ENCODE measurements at regions not wholly inside any gene's neighbourhood (a gene's known extent, or its start where the extent isn't known, plus 50 kb on each side); places are given as distances from the start of the nearest gene placed in this dataset.

- Histone ChIP-seq H3K79me2 (ENCODE audit: insufficient read depth, low read length) (no peaks in the 10 kb centered on the region), H3K4me2 (replicated peaks; ENCODE audit: extremely low read depth, low read length, poor library complexity, severe bottlenecking) (no peak overlapping the region), H3K4me3 (replicated peaks in 1 of 3; ENCODE audit: low read depth in 2 of 3, low read length in 3 of 3) (no peak overlapping the region), H3K9ac (ENCODE audit: insufficient read depth, low read length, poor library complexity, severe bottlenecking) (no peak overlapping the region), H4K20me1 (ENCODE audit: insufficient read depth, low read length) (no peaks in the 10 kb centered on the region), H3K9me3 (replicated peaks in 1 of 2; ENCODE audit: control insufficient read depth in 1 of 2, insufficient read depth in 1 of 2, low read length in 2 of 2) (peaks cover 0 to 3% of the 10 kb centered on the region in 2 donors), H2AFZ (ENCODE audit: insufficient read depth, low read depth, low read length, poor library complexity, severe bottlenecking) (no peak overlapping the region), H3K36me3 (replicated peaks in 1 of 2; ENCODE audit: control insufficient read depth in 1 of 2, insufficient read depth in 2 of 2, low read length in 2 of 2) (no peaks in the 10 kb centered on the region), H3K27me3 (ENCODE audit: control insufficient read depth in 2 of 2, insufficient read depth in 2 of 2, low read length in 2 of 2) (no peaks in the 10 kb centered on the region), H3K27ac (ENCODE audit: low read depth in 1 of 2, low read length in 2 of 2) (no peak overlapping the region), H3K4me1 (ENCODE audit: control insufficient read depth in 1 of 2, insufficient read depth in 2 of 2, low read length in 2 of 2) (no peaks in the 10 kb centered on the region)
- Mint-ChIP-seq H3K4me3 (no peak overlapping the region), H3K27me3 (ENCODE audit: low read depth in 3 of 3) (no peaks in the 10 kb centered on the region), H3K9me3 (peaks cover 0 to 7% (median 3%) of the 10 kb centered on the region in 7 donors), H3K36me3 (no peaks in the 10 kb centered on the region), H3K4me1 (no peaks in the 10 kb centered on the region), H3K27ac (no peak overlapping the region)
- 90% methylated on average over 2 of the region's 3 CpGs for WGBS (ENCODE audit: insufficient coverage)
- intact Hi-C loops (cut with micrococcal nuclease): no loop called here
- DNase-seq: no peak
- TF ChIP-seq, protein P1, sequence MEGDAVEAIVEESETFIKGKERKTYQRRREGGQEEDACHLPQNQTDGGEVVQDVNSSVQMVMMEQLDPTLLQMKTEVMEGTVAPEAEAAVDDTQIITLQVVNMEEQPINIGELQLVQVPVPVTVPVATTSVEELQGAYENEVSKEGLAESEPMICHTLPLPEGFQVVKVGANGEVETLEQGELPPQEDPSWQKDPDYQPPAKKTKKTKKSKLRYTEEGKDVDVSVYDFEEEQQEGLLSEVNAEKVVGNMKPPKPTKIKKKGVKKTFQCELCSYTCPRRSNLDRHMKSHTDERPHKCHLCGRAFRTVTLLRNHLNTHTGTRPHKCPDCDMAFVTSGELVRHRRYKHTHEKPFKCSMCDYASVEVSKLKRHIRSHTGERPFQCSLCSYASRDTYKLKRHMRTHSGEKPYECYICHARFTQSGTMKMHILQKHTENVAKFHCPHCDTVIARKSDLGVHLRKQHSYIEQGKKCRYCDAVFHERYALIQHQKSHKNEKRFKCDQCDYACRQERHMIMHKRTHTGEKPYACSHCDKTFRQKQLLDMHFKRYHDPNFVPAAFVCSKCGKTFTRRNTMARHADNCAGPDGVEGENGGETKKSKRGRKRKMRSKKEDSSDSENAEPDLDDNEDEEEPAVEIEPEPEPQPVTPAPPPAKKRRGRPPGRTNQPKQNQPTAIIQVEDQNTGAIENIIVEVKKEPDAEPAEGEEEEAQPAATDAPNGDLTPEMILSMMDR (IDR thresholded peaks at IDR 0.05): no peak
Measured at GRCh38 chr14:45650754-45651153, 397.8 kb upstream of the MIS18BP1 start.

DNA sequence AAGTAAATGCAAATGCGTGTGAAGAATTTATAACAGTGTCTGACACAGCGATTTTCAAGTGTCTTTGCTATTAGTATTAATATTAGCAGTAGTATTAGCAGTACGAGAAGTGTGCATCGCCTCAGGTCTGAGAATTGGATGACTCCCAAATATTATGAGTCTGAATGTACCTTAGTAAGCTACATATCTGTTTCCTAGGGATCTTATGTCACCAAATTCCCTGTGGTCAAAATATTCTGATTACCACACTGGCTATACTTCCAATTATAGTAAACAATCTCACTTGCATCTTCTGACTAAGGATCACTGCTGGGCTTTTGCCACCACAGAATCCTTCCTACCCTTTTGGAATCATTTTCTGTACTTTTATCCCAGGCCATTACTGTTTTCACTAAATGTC, 396.0 kb upstream of the MIS18BP1 start:
- Histone ChIP-seq H4K20me1 (ENCODE audit: insufficient read depth, low read length) (no peaks in the 10 kb centered on the region), H3K9me3 (replicated peaks in 1 of 2; ENCODE audit: control insufficient read depth in 1 of 2, insufficient read depth in 1 of 2, low read length in 2 of 2) (peaks cover 0 to 3% of the 10 kb centered on the region in 2 donors), H3K36me3 (replicated peaks in 1 of 2; ENCODE audit: control insufficient read depth in 1 of 2, insufficient read depth in 2 of 2, low read length in 2 of 2) (no peaks in the 10 kb centered on the region), H3K27ac (ENCODE audit: low read depth in 1 of 2, low read length in 2 of 2) (no peak overlapping the region), H3K27me3 (ENCODE audit: control insufficient read depth in 2 of 2, insufficient read depth in 2 of 2, low read length in 2 of 2) (no peaks in the 10 kb centered on the region), H3K9ac (ENCODE audit: insufficient read depth, low read length, poor library complexity, severe bottlenecking) (no peak overlapping the region), H3K4me1 (ENCODE audit: control insufficient read depth in 1 of 2, insufficient read depth in 2 of 2, low read length in 2 of 2) (no peaks in the 10 kb centered on the region), H3K79me2 (ENCODE audit: insufficient read depth, low read length) (no peaks in the 10 kb centered on the region), H2AFZ (ENCODE audit: insufficient read depth, low read depth, low read length, poor library complexity, severe bottlenecking) (no peak overlapping the region), H3K4me2 (replicated peaks; ENCODE audit: extremely low read depth, low read length, poor library complexity, severe bottlenecking) (no peak overlapping the region), H3K4me3 (replicated peaks in 1 of 3; ENCODE audit: low read depth in 2 of 3, low read length in 3 of 3) (no peak overlapping the region)
- H3K4me3 Mint-ChIP-seq: no peak overlapping the region
- intact Hi-C loops (cut with micrococcal nuclease): no loop called here
- DNase-seq: no peak
- H3K9me3 Mint-ChIP-seq: peaks cover 0 to 10% (median 3%) of the 10 kb centered on the region in 7 donors
- TF ChIP-seq, protein P1 (IDR thresholded peaks at IDR 0.05): no peak
- H3K27ac Mint-ChIP-seq: no peak overlapping the region
- no peaks in the 10 kb centered on the region for H3K36me3 Mint-ChIP-seq
- no peaks in the 10 kb centered on the region for H3K4me1 Mint-ChIP-seq
- no peaks in the 10 kb centered on the region for H3K27me3 Mint-ChIP-seq (ENCODE audit: low read depth in 3 of 3)
- WGBS (ENCODE audit: insufficient coverage): no CpG with 5 or more reads among the region's 4 CpGs

Measured in CD14-positive monocyte (primary cell).